GM19455 (cell line): ENCODE measurements at regions not wholly inside any gene's neighbourhood (a gene's known extent, or its start where the extent isn't known, plus 50 kb on each side); places are given as distances from the start of the nearest gene placed in this dataset.
"Not testable (repeated sequence)": the region's sequence is repeated elsewhere in the genome, so short reads cannot be mapped to it uniquely, and the experiment has no call there.

Experiments
- ATAC-seq: cut with Tn5 transposase; IDR thresholded peaks from one replicate; pipeline ENCODE4 v1.9.1; 2021; ENCODE audit not compliant: unreplicated experiment

- no peak for ATAC-seq
Observed at GRCh38 chr14:97129639-97130038, 332.5 kb downstream of the VRK1 start.

- not testable (repeated sequence) for ATAC-seq
Observed at GRCh38 chr14:97135847-97136246, 338.7 kb downstream of the VRK1 start.

- ATAC-seq = no peak
Observed at GRCh38 chr14:97137705-97138104, 340.5 kb downstream of the VRK1 start.

- ATAC-seq = no peak
Observed at GRCh38 chr14:97138801-97139200, 341.6 kb downstream of the VRK1 start.

GRCh38 chr14:97143011-97143410 lies 345.8 kb downstream of the VRK1 start:
- ATAC-seq = no peak

- ATAC-seq = no peak
Observed at GRCh38 chr14:97143456-97143855, 346.3 kb downstream of the VRK1 start.

- not testable (repeated sequence) for ATAC-seq
Observed at GRCh38 chr14:97148021-97148420, 350.8 kb downstream of the VRK1 start.

GRCh38 chr14:97149775-97150174 lies 352.6 kb downstream of the VRK1 start:
- ATAC-seq = no peak

GRCh38 chr14:97153527-97153926 lies 356.3 kb downstream of the VRK1 start:
- ATAC-seq = no peak

- ATAC-seq = no peak
Observed at GRCh38 chr14:97155320-97155719, 358.1 kb downstream of the VRK1 start.

GRCh38 chr14:97155814-97156213 lies 358.6 kb downstream of the VRK1 start:
- ATAC-seq = no peak

- no peak for ATAC-seq
Observed at GRCh38 chr14:97156705-97157104, 359.5 kb downstream of the VRK1 start.

GRCh38 chr14:97158102-97158501 lies 360.9 kb downstream of the VRK1 start:
- no peak for ATAC-seq

GRCh38 chr14:97159124-97159523 lies 361.9 kb downstream of the VRK1 start:
- ATAC-seq = no peak

GRCh38 chr14:97162621-97163020 lies 365.4 kb downstream of the VRK1 start:
- ATAC-seq = no peak

GRCh38 chr14:97164021-97164420 lies 366.8 kb downstream of the VRK1 start:
- no peak for ATAC-seq

- ATAC-seq = no peak
Observed at GRCh38 chr14:97166497-97166896, 369.3 kb downstream of the VRK1 start.

GRCh38 chr14:97167577-97167976 lies 370.4 kb downstream of the VRK1 start:
- ATAC-seq = not testable (repeated sequence)

- no peak for ATAC-seq
Observed at GRCh38 chr14:97172644-97173043, 375.5 kb downstream of the VRK1 start.

- no peak for ATAC-seq
Observed at GRCh38 chr14:97177016-97177415, 379.8 kb downstream of the VRK1 start.

- ATAC-seq = no peak
Observed at GRCh38 chr14:97177635-97178034, 380.5 kb downstream of the VRK1 start.

- no peak for ATAC-seq
Observed at GRCh38 chr14:97178781-97179180, 381.6 kb downstream of the VRK1 start.

GRCh38 chr14:97179573-97179972 lies 382.4 kb downstream of the VRK1 start:
- ATAC-seq = no peak
